Activated CD8-positive, alpha-beta memory T cell treated with anti-CD3 and anti-CD28 coated beads, Interleukin-2, amount 10 ng/mL, durations not matched to agents 7 days and 5 days (primary cell): ENCODE measurements at regions not wholly inside any gene's neighbourhood (a gene's known extent, or its start where the extent isn't known, plus 50 kb on each side); places are given as distances from the start of the nearest gene placed in this dataset.

Source experiments
- ATAC-seq: fragments of 150-1000 bp; cut with Tn5 transposase; one replicate; pipeline ENCODE4 v1.10.0; 2021; ENCODE audit warnings: moderate library complexity
- CTCF ChIA-PET: fragments of 350-600 bp; sonication (Branson Sonifier 250); formaldehyde crosslinking; loops from one replicate; lab custom pipeline; 2021; ENCODE audit warnings: antibody characterized with exemption; lab: Charles Lee
- DNase-seq: peaks from one replicate; pipeline ENCODE4 v3.0.0-alpha.2; 2020
- H3K27ac Mint-ChIP-seq: one replicate; pipeline ENCODE4 v1.8.0; 2021; ENCODE audit warnings: mild to moderate bottlenecking, mixed read lengths
- H3K27me3 Mint-ChIP-seq: one replicate; pipeline ENCODE4 v1.8.0; 2021; ENCODE audit warnings: mixed read lengths
- H3K36me3 Mint-ChIP-seq: one replicate; pipeline ENCODE4 v1.8.0; 2021; ENCODE audit warnings: mild to moderate bottlenecking, mixed read lengths
- H3K4me1 Mint-ChIP-seq: one replicate; pipeline ENCODE4 v1.8.0; 2021; ENCODE audit warnings: mixed read lengths
- H3K4me3 Mint-ChIP-seq: one replicate; pipeline ENCODE4 v1.8.0; 2021; ENCODE audit warnings: mild to moderate bottlenecking, moderate library complexity, mixed read lengths
- H3K9me3 Mint-ChIP-seq: one replicate; pipeline ENCODE4 v1.8.0; 2022; ENCODE audit warnings: low read depth, mixed read lengths

DNA sequence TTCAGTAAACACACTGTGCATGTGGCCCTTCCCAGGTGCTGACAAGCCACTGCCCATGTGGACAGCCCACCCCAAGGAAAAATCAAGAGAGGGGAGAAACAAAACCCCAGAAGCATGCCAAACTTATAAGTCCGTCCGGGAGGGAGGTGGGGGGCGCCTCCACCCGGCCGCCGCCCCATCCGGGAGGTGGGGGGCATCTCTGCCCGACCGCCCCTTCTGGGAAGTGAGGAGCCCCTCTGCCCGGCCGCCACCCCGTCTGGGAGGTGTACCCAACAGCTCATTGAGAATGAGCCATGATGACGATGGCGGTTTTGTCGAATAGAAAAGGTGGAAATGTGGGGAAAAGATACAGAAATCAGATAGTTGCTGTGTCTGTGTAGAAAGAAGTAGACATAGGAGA is 53.8 kb upstream of the C2CD4B start:
- Mint-ChIP-seq H3K4me1 (no peaks in the 10 kb centered on the region), H3K27me3 (peaks cover 3% of the 10 kb centered on the region), H3K4me3 (no peak overlapping the region), H3K9me3 (peaks cover 7% of the 10 kb centered on the region), H3K36me3 (no peaks in the 10 kb centered on the region), H3K27ac (no peak overlapping the region)
- ATAC-seq: no peak
- DNase-seq: no peak
- CTCF ChIA-PET: no interaction called here

DNA sequence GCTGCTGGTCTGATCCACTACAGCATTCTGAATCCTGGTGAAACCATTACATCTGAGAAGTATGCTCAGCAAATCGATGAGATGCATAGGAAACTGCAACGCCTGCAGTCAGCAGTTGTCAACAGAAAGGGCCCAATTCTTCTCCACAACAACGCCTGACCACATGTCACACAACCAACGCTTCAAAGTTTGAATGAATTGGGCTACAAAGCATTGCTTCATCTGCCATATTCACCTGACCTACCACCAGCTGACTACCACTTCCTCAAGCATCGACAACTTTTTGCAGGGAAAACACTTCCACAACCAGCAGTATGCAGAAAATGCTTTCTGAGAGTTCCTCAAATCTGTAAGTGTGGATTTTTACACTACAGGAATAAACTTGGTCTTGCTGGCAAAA is 54.7 kb upstream of the C2CD4B start:
- no peak for ATAC-seq
- peaks cover 9% of the 10 kb centered on the region for H3K9me3 Mint-ChIP-seq
- no peaks in the 10 kb centered on the region for H3K4me1 Mint-ChIP-seq
- no peak overlapping the region for H3K4me3 Mint-ChIP-seq
- no peak overlapping the region for H3K27ac Mint-ChIP-seq
- no peak for DNase-seq
- H3K27me3 Mint-ChIP-seq: peaks cover 3% of the 10 kb centered on the region
- H3K36me3 Mint-ChIP-seq: no peaks in the 10 kb centered on the region
- CTCF ChIA-PET: no interaction called here

DNA sequence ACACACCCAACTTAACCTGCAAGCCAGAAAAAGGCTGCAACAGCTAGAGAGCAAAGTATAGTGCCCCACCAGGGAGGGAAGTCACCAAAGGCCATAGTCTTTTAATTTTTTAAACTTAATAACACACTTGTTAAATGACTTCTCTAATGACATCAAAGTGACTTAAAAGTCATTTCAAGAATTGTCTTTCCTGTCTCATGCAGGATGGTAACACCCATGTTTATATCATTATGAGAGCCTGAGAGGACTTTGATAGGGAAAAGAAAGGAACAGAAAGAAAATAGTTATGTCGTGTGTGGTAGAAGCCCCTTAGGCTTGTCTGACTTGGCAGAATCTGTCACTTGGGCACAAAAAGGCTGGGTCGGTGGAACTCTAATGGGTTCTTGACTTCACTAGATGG is 57.9 kb upstream of the C2CD4B start:
- Mint-ChIP-seq H3K27me3 (no peaks in the 10 kb centered on the region), H3K27ac (peak overlapping the region; percentile 53), H3K4me3 (no peak overlapping the region), H3K36me3 (no peaks in the 10 kb centered on the region), H3K9me3 (peaks cover 2% of the 10 kb centered on the region), H3K4me1 (no peaks in the 10 kb centered on the region)
- DNase-seq: no peak
- CTCF ChIA-PET: interaction anchor here (1.0 kb wide), 1 partner anchor 32 kb away, joined by 3 read pairs; no protein-coding TSS in a partner anchor
- peak; percentile 16 for ATAC-seq

DNA sequence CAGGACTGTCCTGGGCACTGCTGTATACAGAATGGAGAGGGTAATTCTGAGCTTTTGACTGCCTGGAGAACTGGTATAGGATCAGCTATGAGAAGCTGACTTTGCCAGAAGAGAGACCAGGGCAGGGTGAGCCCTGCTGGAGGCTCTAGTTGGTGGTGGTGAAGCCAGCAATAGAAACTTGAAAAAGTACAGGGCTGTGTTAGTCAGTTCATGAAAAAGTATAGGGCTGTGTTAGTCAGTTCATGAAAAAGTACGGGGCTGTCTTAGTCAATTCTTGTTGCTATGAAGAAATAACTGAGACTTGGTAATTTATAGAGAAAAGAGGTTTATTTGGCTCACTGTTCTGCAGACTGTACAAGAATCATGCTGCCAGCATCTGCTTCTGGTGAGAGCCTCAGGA is 63.5 kb upstream of the C2CD4B start:
- ATAC-seq: no peak
- peaks cover 2% of the 10 kb centered on the region for H3K9me3 Mint-ChIP-seq
- CTCF ChIA-PET: no interaction called here

DNA sequence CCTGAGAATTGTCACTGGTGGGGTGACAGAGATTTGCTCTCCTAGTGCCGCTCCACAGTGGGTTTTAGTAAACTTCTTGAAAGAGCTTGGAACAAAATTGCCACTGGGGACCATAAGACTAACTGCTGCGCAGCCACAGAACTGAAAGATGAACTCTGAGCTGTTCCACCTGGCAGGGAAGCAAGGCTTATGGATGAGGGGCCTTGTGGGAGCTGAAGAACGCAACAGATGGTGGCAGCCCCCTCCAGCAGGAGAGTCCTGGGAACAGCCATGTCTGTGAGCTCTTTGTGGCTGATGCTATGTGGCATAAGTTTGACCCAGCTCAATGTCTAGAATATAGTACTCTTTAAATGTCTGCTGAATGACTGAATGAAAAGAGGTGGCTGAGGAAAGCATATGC is 66.8 kb upstream of the C2CD4B start:
- CTCF ChIA-PET: interaction anchor here (0.8 kb wide), 1 partner anchor 22 kb away, joined by 3 read pairs; no protein-coding TSS in a partner anchor
- Mint-ChIP-seq H3K4me3 (no peak overlapping the region), H3K27ac (no peak overlapping the region), H3K4me1 (no peaks in the 10 kb centered on the region), H3K9me3 (no peaks in the 10 kb centered on the region), H3K36me3 (no peaks in the 10 kb centered on the region), H3K27me3 (peaks cover 10% of the 10 kb centered on the region)
- ATAC-seq (no peak), DNase-seq (no peak)

More for the DNA sequence above, 63.5 kb upstream of the C2CD4B start:
- Mint-ChIP-seq H3K4me1 (no peaks in the 10 kb centered on the region), H3K27me3 (peaks cover 7% of the 10 kb centered on the region), H3K36me3 (no peaks in the 10 kb centered on the region), H3K4me3 (no peak overlapping the region), H3K27ac (no peak overlapping the region)
- DNase-seq: no peak

DNA sequence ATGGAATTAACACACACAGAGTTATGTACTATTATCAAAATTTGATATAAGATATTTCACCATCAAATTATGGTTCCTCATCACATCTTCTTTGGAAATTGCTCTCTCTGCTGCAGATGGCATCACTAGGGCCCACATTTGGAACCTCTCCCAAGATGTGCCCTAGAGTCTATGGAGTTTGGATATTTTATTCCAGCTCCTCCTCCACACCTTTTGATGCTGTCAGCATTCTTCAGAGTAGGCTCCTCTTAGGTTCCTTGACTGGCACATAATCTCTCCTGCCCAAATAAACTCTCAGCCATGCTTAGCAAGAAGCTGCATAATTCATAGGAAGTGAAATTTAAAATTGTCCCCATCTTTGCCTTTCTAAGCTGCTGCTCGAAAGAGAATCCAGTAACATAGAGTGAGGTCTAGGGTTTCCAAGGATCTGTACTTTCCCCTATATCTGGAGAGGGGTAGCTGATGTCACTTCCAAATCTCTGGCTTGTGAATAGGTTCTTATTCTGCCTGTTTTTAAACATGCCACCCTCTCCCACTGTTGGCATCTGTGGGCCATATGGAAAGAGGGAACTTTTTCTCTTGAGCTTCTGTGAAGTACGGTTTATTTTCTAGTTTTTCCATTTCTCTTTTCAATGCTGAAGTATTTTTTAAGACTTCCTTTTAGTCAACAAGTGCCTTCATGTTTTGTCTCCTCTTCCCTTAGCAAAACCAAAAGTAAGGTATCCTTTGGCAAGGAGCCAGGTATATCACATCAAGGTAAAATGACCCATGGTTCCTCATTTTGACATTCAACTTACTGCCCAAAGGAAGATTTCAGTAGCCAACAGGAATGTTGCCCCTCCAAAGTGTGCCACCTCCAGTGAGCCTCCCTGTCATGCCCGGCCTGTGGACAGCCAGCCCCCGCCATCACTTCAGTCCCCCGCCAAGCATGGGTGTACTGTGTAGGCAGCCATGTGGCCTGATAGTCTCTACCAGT is 75.3 kb upstream of the C2CD4B start:
- H3K9me3 Mint-ChIP-seq: no peaks in the 10 kb centered on the region
- CTCF ChIA-PET: no interaction called here
- DNase-seq (no peak), ATAC-seq (no peak)
- peaks cover 13% of the 10 kb centered on the region for H3K27me3 Mint-ChIP-seq
- no peaks in the 10 kb centered on the region for H3K4me1 Mint-ChIP-seq
- no peak overlapping the region for H3K27ac Mint-ChIP-seq
- no peak overlapping the region for H3K4me3 Mint-ChIP-seq
- no peaks in the 10 kb centered on the region for H3K36me3 Mint-ChIP-seq

DNA sequence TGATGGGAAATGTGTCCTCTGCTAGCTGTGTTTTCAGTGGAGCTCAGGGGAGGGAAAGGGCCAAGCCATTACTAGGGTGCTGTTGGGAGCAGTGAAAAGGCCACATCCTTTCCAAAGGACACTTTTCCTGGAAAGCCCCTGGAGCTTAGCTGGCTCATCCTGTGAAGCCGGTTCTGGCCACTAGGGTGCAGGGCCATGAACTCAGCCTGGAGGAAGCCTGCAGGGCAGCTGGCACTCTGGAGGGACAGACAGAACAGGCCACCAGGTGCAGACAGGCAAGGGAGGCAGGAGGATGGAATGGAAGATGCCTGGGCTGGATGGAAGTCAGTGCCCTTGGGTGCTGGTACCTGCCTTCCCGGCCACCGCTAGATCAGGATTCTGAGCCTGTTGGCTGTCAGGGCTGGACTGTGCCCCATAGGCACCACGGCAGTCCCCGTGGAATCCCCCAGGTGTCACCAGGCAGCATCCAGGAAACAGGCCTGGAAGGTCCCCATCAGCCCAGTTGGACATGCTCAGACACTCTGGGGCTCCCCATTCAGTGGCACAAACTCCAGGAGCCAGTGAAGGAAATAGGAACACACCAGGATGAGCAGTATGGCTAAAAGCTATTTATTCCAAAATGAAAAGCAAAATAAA is 76.2 kb upstream of the C2CD4B start:
- Mint-ChIP-seq H3K4me1 (no peaks in the 10 kb centered on the region), H3K4me3 (no peak overlapping the region), H3K27ac (no peak overlapping the region), H3K27me3 (peaks cover 13% of the 10 kb centered on the region), H3K9me3 (no peaks in the 10 kb centered on the region), H3K36me3 (no peaks in the 10 kb centered on the region)
- ATAC-seq (no peak), DNase-seq (no peak)
- CTCF ChIA-PET: no interaction called here

DNA sequence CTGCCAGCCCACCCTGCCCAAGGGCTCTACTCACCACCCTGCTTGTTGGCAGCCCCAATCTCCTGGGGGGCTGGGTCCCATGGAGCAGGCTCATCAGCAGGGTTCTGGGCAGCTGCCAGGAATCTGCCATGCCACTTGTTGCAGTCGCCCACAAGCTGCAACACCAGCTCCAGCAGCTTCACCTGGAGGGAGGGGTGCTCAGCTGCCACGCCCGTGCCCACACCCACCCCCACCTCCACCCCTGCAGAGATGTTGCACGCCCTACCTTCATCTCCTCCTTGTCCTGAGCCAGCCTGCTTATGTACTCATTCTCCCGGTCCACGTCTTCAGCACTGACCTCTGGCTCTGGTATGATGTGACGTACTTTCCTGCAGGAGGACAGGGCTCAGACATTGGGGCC is 77.9 kb upstream of the C2CD4B start:
- H3K36me3 Mint-ChIP-seq: no peaks in the 10 kb centered on the region
- H3K27me3 Mint-ChIP-seq: peaks cover 10% of the 10 kb centered on the region
- ATAC-seq (no peak), DNase-seq (no peak)
- no peaks in the 10 kb centered on the region for H3K4me1 Mint-ChIP-seq
- CTCF ChIA-PET: interaction anchor here (1.2 kb wide), 1 partner anchor 10 kb away, joined by 3 read pairs; no protein-coding TSS in a partner anchor
- no peaks in the 10 kb centered on the region for H3K9me3 Mint-ChIP-seq
- no peak overlapping the region for H3K4me3 Mint-ChIP-seq
- H3K27ac Mint-ChIP-seq: no peak overlapping the region

DNA sequence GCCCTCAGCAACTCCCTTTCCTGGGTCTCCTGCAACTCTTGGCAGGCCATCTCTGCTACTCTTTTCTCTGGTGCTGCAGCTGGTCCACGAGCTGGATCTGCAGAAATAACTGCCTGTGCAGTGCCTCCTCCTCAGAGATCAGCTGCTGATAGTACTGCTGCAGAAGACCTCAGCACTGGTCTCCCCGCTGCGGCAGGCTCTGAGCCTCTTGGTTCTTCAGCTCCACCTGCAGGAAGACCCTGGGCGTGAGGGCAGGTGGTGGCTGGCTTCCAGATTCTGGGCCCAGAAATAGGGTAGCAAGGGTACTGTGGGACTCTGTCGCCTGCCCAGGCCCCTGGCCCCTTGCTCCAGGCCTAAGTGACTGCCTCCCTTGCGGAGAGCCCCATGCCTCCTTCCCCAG is 79.7 kb upstream of the C2CD4B start:
- no peak for DNase-seq
- no peaks in the 10 kb centered on the region for H3K4me1 Mint-ChIP-seq
- ATAC-seq: no peak
- no peaks in the 10 kb centered on the region for H3K9me3 Mint-ChIP-seq
- CTCF ChIA-PET: no interaction called here
- H3K27me3 Mint-ChIP-seq: peaks cover 8% of the 10 kb centered on the region
- H3K36me3 Mint-ChIP-seq: no peaks in the 10 kb centered on the region
- no peak overlapping the region for H3K4me3 Mint-ChIP-seq
- H3K27ac Mint-ChIP-seq: no peak overlapping the region

DNA sequence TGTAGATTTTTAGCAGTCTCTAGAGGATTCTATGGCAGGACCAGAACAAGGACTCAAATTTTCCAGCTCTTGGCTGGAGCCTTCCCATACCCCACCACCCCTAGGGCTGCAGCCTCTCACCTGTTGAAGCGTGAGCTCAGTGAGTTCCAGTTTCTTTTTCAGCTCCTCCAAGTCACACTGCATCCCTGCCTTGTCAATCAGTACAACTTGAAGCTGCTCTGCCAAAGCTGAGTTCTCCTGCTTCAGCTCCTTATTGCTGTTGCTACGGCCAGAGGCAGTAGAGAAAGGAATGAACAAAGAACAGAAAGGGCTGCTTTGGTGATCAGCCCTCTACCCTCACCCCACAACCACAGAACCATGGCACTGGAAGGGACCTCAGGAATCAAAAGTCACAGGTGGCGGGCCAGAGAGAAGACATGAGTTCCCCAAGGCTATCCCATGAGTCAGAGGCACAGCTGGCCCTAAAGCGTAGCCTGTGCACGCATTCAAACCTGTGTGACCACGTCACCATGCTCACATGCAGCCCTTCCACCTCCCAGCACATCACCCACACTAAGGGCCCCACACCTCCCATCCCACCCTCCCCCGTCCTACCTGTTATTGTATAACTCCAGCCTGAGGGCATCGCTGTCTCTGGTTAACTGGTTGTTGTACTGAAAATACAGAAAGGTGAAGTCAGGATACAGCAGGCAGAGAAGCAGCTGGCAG is 83.3 kb upstream of the C2CD4B start:
- ATAC-seq: no peak
- DNase-seq: no peak
- CTCF ChIA-PET: no interaction called here
- no peak overlapping the region for H3K4me3 Mint-ChIP-seq
- H3K27ac Mint-ChIP-seq: no peak overlapping the region
- no peaks in the 10 kb centered on the region for H3K9me3 Mint-ChIP-seq
- peaks cover 3% of the 10 kb centered on the region for H3K27me3 Mint-ChIP-seq
- H3K4me1 Mint-ChIP-seq: no peaks in the 10 kb centered on the region
- no peaks in the 10 kb centered on the region for H3K36me3 Mint-ChIP-seq

DNA sequence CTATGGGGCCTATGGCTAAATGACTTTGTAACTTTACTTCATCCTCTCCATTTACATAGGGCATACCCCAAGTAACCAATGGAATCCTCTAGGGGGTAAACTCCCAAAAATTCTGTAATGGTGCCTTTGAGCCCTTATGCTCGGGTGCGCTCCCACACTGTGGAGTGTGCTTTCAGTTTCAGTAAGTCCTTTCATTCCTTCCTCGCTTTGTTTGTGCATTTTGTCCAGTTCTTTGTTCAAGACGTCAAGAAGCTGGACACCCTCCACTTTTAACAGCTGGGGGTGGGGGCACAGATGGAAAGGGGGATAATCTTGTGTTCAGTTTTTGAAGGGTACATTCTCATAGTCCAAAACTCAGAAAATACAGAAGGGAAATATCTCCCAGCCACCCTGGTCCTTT is 84.4 kb upstream of the C2CD4B start:
- H3K27me3 Mint-ChIP-seq: peaks cover 3% of the 10 kb centered on the region
- H3K9me3 Mint-ChIP-seq: no peaks in the 10 kb centered on the region
- H3K4me3 Mint-ChIP-seq: no peak overlapping the region
- no peak overlapping the region for H3K27ac Mint-ChIP-seq
- no peaks in the 10 kb centered on the region for H3K4me1 Mint-ChIP-seq
- no peaks in the 10 kb centered on the region for H3K36me3 Mint-ChIP-seq
- no peak for DNase-seq
- CTCF ChIA-PET: no interaction called here
- no peak for ATAC-seq

DNA sequence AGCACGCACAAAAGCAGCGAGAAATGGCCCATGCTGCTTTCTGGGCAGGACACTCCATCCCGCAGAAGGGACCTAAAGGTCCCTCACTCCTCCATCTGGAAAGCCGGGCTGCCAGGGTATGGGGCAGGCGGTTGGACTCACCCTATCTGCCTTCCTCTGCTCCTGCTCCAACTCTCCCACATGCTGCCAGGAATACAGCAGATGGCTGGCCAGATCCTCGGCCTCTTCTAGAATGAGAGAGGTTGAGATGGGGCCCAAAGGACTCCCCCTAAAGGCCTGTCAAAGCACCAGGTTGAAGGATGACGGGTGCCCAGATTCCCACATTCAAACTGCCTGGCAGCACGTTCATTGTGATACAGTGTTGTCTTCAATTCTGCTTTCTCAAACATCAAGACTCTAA is 85.1 kb upstream of the C2CD4B start:
- peaks cover 3% of the 10 kb centered on the region for H3K27me3 Mint-ChIP-seq
- no peak overlapping the region for H3K4me3 Mint-ChIP-seq
- CTCF ChIA-PET: no interaction called here
- H3K27ac Mint-ChIP-seq: no peak overlapping the region
- H3K36me3 Mint-ChIP-seq: no peaks in the 10 kb centered on the region
- H3K9me3 Mint-ChIP-seq: no peaks in the 10 kb centered on the region
- DNase-seq (no peak), ATAC-seq (no peak)
- H3K4me1 Mint-ChIP-seq: no peaks in the 10 kb centered on the region

DNA sequence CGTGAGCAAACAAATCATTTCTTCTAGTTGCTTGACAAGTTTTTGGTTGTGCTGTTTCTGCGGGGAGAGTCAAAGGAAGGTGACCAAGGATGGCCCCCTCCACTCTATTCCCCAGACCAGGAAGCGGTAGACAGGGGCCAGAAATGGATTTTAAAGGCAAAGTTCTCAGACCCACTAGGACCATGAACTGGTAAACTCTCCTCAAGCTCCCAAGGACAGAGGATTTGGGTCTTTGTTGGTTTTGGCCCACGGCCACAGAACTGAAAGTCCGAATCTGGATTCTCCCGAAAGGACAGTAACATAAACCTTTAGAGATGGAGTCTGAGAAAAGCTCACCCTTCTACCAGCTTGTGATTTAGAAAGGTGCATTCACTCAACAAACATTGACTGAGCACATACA is 85.9 kb upstream of the C2CD4B start:
- ATAC-seq (no peak), DNase-seq (no peak)
- Mint-ChIP-seq H3K27me3 (peaks cover 3% of the 10 kb centered on the region), H3K9me3 (no peaks in the 10 kb centered on the region), H3K36me3 (no peaks in the 10 kb centered on the region), H3K27ac (no peak overlapping the region), H3K4me3 (no peak overlapping the region), H3K4me1 (no peaks in the 10 kb centered on the region)
- CTCF ChIA-PET: no interaction called here
